Osteocyte (in vitro differentiated cells): ENCODE measurements at regions not wholly inside any gene's neighbourhood (a gene's known extent, or its start where the extent isn't known, plus 50 kb on each side); places are given as distances from the start of the nearest gene placed in this dataset.

Experiments used
- DNase-seq: peaks from one replicate; pipeline ENCODE4 v3.0.0; 2021; ENCODE audit warnings: mixed read lengths; ENCODE audit not compliant: unreplicated experiment; ENCODE audit errors: extremely low spot score
- H3K27ac Mint-ChIP-seq: one replicate; pipeline ENCODE4 v1.8.0; 2021; ENCODE audit warnings: mild to moderate bottlenecking, mixed read lengths; ENCODE audit not compliant: unreplicated experiment
- H3K27me3 Mint-ChIP-seq: one replicate; pipeline ENCODE4 v1.8.0; 2021; ENCODE audit warnings: mixed read lengths; ENCODE audit not compliant: unreplicated experiment
- H3K36me3 Mint-ChIP-seq: one replicate; pipeline ENCODE4 v1.8.0; 2021; ENCODE audit warnings: mixed read lengths; ENCODE audit not compliant: unreplicated experiment
- H3K4me1 Mint-ChIP-seq: one replicate; pipeline ENCODE4 v1.8.0; 2021; ENCODE audit warnings: mixed read lengths; ENCODE audit not compliant: unreplicated experiment
- H3K4me3 Mint-ChIP-seq: one replicate; pipeline ENCODE4 v1.8.0; 2021; ENCODE audit warnings: mild to moderate bottlenecking, moderate library complexity, mixed read lengths; ENCODE audit not compliant: unreplicated experiment
- H3K9me3 Mint-ChIP-seq: one replicate; pipeline ENCODE4 v1.8.0; 2021; ENCODE audit warnings: mixed read lengths; ENCODE audit not compliant: unreplicated experiment
- CTCF ChIP-seq: fragments of 200-600 bp; sonication (generic); IDR thresholded peaks from 2 replicates; pipeline ENCODE4 v1.5.0; 2021; ENCODE audit warnings: antibody characterized with exemption, mild to moderate bottlenecking, moderate library complexity

- Mint-ChIP-seq H3K4me3 (no peak overlapping the region), H3K27me3 (peaks cover 16% of the 10 kb centered on the region), H3K9me3 (no peaks in the 10 kb centered on the region), H3K27ac (no peak overlapping the region), H3K36me3 (no peaks in the 10 kb centered on the region), H3K4me1 (no peaks in the 10 kb centered on the region)
- no peak for TF ChIP-seq CTCF
- DNase-seq = no peak
Measured at GRCh38 chr11:95461858-95462257, 230.9 kb upstream of the SESN3 start.

GRCh38 chr11:95461348-95461747, 230.3 kb upstream of the SESN3 start:
- no peak for DNase-seq
- no peaks in the 10 kb centered on the region for H3K4me1 Mint-ChIP-seq
- no peak for TF ChIP-seq CTCF
- no peak overlapping the region for H3K27ac Mint-ChIP-seq
- no peak overlapping the region for H3K4me3 Mint-ChIP-seq
- H3K36me3 Mint-ChIP-seq = no peaks in the 10 kb centered on the region
- peaks cover 11% of the 10 kb centered on the region for H3K27me3 Mint-ChIP-seq
- no peaks in the 10 kb centered on the region for H3K9me3 Mint-ChIP-seq

GRCh38 chr11:95459291-95460042, 228.5 kb upstream of the SESN3 start:
- Mint-ChIP-seq H3K4me1 (no peaks in the 10 kb centered on the region), H3K4me3 (no peak overlapping the region), H3K27ac (no peak overlapping the region), H3K36me3 (no peaks in the 10 kb centered on the region), H3K27me3 (peaks cover 13% of the 10 kb centered on the region), H3K9me3 (no peaks in the 10 kb centered on the region)
- no peak for DNase-seq
- no peak for TF ChIP-seq CTCF

GRCh38 chr11:95456714-95457491, 225.9 kb upstream of the SESN3 start:
- H3K27ac Mint-ChIP-seq = no peak overlapping the region
- H3K9me3 Mint-ChIP-seq = no peaks in the 10 kb centered on the region
- H3K27me3 Mint-ChIP-seq = peaks cover 4% of the 10 kb centered on the region
- no peaks in the 10 kb centered on the region for H3K4me1 Mint-ChIP-seq
- no peak overlapping the region for H3K4me3 Mint-ChIP-seq
- no peaks in the 10 kb centered on the region for H3K36me3 Mint-ChIP-seq
- TF ChIP-seq CTCF = no peak
- DNase-seq = no peak

- Mint-ChIP-seq H3K27me3 (peaks cover 2% of the 10 kb centered on the region), H3K9me3 (no peaks in the 10 kb centered on the region), H3K27ac (no peak overlapping the region), H3K4me3 (no peak overlapping the region), H3K36me3 (no peaks in the 10 kb centered on the region), H3K4me1 (no peaks in the 10 kb centered on the region)
- no peak for DNase-seq
- no peak for TF ChIP-seq CTCF
Measured at GRCh38 chr11:95455228-95455970, 224.4 kb upstream of the SESN3 start.
